Hippocampal formation (tissue), 2 donors: ENCODE measurements at regions not wholly inside any gene's neighbourhood (a gene's known extent, or its start where the extent isn't known, plus 50 kb on each side); places are given as distances from the start of the nearest gene placed in this dataset.
A peak's percentile ranks its signal among the peaks of the same experiment; 100 is the strongest.

Experiments
- DNase-seq, 2 donors: peaks; one replicate each; lab custom pipeline; 2025; lab: John Stamatoyannopoulos, UW

DNA sequence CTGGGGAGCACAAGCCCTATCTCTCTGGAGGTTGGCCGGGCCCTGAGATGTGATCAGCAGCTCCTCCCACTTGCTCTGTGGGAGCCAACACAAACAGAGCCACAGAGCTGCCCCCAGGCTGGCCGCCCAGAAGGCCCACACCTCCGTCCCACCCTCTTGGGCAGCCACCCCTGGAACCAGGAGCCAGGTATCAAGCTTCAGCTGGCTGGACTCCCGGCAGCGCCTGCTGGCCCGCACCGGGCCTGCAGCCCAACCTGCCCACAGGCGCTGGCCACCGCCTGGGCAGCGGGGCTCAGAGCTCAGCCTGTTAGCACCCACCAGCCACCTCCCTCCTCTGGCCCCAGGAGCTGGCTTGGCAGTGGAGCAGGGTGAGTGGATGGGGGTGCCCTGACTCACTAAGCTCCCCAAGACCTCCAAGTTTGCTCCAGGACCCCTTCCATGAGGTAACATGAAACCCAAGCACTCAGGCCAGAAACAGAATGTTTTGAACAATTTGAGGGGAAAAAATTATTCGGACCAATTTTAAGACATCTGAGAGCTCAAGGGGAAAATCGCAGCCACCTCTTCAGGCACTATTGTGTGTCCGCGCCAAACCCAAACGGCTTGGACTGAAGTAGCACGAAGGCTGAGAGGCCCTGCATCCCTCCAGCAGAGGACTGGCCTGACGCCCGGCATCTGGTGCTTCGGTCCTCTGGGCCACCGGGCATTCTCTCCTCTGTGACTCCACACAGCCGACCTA lies 450.8 kb downstream of the SOX6 start:
- DNase-seq = peak in 1 of 2 donors; percentile 18

DNA sequence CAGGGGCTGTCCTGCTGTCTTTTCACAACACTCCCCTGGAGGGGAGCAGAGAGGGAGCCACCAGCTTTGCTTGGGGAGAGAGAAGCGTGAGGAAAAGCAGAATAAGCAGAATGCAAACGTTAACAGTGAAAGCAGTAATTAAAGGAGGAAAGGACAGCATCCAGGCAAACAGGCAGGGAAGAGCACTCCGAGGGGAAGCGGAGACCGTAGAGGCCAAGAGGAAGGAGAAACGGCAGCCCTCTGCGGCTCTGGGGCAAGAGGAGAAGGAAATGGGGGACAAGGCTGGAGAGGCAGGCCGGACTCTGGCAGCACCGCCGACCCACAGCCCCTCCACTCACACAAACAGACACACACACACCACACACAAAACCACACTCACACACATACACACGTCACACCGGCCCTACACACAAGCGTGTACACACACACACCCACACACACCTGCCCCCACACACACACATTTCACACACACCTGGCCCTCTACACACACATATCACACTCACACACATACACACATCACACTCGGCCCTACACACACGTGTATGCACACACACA lies 449.8 kb downstream of the SOX6 start:
- DNase-seq = no peak

DNA sequence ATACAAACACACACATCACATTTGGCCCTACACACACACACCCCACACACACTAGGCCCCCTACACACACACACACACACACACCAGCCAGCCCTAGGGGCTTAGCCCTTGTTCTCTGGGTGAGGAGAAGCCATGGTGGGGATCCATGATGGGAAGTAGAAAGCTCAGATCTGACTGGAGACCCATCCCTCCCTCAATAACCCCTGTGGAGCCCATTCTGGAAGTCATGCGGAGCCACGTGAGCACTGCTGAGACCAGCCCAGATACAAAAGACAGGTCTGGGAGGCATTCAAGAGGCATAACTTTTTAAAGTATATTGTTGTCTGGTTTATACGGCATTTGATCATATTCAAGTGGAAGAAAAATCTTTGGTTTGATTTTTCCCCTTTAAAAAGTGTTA lies 448.5 kb downstream of the SOX6 start:
- no peak for DNase-seq

DNA sequence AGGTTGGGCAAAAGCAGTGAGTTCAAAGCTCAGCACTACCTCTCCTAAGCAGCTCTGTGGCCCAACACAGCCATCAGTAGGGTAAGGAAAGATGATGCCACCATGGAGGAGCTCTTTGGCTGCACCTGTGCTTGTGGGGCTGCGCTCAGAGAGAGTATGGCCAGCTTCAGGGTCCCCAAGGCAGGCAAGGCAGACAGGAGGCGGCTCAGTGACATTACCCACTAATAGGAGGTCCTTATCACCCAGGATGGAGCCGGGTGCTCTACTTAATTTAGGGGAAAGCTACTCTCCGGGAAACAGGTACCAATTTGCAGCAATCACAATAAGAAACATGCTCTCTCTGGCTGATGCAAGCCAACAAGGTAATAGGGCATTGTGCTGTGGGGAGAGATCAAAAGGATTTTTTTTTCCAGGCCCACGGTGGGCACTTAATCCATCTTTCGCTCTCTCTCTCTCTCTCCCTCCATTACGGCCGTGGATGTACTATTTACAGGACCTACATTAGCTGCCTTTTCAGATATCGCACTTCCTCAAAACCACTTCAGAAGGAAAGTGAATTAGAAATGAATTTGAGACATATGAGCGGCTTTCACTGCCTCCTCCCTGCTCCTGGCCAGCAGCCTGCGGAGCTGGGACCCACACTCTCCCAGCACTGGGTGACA lies 446.3 kb downstream of the SOX6 start:
- DNase-seq = no peak

DNA sequence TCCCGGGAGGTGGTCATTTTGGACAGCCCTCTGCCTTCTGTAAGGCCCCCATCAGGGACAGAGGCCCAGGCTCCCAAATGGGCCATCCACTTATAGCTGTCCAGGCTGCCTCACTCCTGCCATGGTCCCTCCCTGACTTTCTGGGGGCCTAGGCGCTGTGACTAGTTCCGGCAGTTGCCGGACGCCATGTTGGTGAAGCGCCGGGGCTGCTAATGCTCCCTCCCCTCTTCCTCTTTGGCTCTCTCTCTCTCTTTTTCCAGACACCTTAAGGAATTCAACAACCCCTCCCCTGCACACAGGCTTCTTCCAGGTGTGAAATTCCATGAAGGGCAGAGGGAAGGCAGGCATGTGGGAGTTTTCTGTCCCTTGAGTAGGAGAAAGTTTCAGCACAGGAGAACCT lies 445.6 kb downstream of the SOX6 start:
- DNase-seq = no peak

DNA sequence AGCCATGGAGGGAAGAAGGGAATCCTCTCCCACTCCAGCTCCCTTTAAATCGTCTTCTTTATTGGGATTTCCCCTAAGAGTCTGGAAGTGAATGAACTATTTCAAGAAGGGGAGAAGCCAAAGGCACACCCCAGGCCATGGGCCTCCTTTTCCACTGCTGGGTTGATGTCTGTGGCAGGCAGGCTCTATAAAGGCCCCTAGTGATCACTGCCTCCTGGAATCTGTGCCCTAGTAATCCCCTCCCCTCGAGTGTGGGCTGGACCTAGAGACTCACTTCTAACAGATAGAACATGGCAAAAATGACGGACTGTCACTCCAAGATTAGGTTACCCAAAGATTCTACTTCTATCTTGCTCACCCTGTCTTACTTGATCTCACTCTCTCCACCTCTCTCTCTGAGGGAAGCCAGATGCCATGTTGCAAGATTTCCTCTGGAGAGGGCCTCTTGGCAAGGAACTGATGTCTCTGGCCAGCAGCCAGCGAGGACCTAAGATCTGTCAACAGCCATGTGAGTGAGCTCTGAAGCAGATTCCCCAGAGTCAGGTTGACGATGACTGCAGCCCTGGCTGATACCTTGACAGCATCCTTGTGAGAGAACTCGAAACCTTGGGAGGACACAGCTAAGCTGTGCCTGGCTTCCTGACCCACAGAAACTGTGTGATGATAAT lies 444.8 kb downstream of the SOX6 start:
- DNase-seq = no peak

DNA sequence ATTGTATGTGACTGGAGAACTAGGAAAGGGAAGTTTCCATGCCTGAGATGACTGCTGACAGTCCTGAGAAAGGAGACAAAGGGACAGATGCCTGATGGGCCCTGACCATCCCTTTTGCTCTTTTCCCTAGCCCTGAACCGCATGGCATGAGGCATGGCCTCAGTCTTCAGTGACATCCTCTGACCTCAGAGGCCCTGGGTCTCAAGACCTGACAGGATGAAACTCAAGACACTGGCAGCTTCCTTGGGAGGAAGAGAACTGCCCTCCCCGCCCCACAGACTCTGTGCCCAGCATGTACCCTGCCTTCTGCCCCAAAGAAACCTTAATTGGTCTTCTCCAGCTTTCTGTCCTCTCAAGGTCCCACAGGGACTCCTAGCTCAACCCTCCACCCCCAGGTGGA lies 444.1 kb downstream of the SOX6 start:
- no peak for DNase-seq

DNA sequence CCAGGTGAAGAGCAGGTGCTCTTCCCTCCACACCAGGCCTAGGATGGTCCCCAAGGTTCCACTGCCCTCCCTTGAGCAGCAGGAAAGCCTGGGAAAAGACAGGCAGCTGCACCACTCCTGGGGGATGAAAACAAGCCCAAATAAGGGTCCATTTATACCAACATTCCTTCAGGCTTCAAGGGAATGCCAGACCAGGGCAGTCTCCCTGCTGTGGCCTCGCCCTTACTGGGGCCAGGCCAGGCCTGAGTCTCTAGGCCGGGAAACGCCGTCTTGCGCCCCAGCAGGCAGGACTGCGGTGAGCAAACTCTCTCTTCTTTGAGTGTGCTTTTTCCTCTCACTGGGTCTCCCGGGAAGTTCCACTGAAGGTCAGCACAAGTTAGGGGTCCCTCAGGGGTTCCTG lies 443.5 kb downstream of the SOX6 start:
- DNase-seq = no peak

DNA sequence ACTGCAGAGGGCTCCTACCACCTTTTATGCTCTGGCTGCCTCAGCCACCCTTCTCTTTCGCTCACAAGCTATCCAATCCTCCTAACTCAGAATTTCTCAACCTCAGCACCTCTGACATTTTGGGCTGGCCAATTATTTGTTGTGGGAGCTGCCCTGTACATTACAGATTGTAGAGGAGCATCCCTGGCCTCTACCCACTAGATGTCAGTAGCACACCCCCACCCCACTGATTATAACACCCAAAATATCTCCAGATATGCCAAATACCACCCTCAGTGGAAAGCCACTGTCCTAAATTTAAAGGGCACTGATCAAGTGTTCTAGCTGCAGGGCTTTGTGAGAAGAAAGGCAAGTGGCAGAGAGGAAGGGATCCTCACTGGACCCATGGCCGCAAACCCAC lies 443.1 kb downstream of the SOX6 start:
- no peak for DNase-seq
